K562 (cell line): ENCODE measurements at regions not wholly inside any gene's neighbourhood (a gene's known extent, or its start where the extent isn't known, plus 50 kb on each side); places are given as distances from the start of the nearest gene placed in this dataset.

Experiments used
- ATAC-seq: fragments of 200-7000 bp; cut with Tn5 transposase; 3 replicates; pipeline ENCODE4 v1.9.1; 2020; ENCODE audit warnings: moderate library complexity
- BruUV-seq: library from RNA; stranded (reverse); fragments of 400-500 nt; replicated peaks from 2 replicates; lab custom pipeline; 2021; lab: Mats Ljungman, UMichigan
- CTCF ChIA-PET: fragments of 300-600 bp; formaldehyde crosslinking; extraction: SDS; loops from one replicate; lab custom pipeline; 2021; ENCODE audit warnings: low intra/inter-chr PET ratio; lab: Yijun Ruan, JAX
- POLR2A ChIA-PET: fragments of 300-600, 350-650 bp; sonication (Branson Sonifier 250); formaldehyde crosslinking; extraction: SDS; loops from one replicate; lab custom pipeline; 2021; ENCODE audit warnings: antibody characterized with exemption, inconsistent platforms; lab: Yijun Ruan, JAX
- DNase-seq, 4 experiments: peaks; one replicate each; pipeline versions ENCODE4 v3.0.0 to v3.0.0-alpha.2; 2011 to 2018; ENCODE audit warnings: low spot score in 3 of 4, mixed read lengths in 3 of 4; ENCODE audit errors: extremely low read depth in 1 of 4
- FAIRE-seq: peaks from 2 replicates; lab custom pipeline; 2011; peaks lifted over from hg19 to GRCh38; lab: Jason Lieb, UNC
- H2AFZ ChIP-seq: 2 replicates; pipeline ENCODE4 v1.6.0; 2011; ENCODE audit warnings: low read depth, low read length, control low read depth, inconsistent platforms
- H3K27ac ChIP-seq: fragments of 200-600 bp; 3 replicates; pipeline ENCODE4 v1.8.0; 2011; ENCODE audit warnings: low read depth, mild to moderate bottlenecking, control low read depth, inconsistent platforms, low read length, moderate library complexity, mixed read lengths; ENCODE audit errors: extremely low read depth
- H3K27me3 ChIP-seq, 2 experiments: fragments of 300-600 bp in 1 of 2; 2 replicates in 1 of 2; 3 replicates in 1 of 2; pipeline versions ENCODE4 v1.6.0 to v1.8.0; 2011; ENCODE audit warnings: inconsistent platforms in 2 of 2, low read length in 2 of 2, mild to moderate bottlenecking in 1 of 2, mixed read lengths in 1 of 2, moderate library complexity in 1 of 2; ENCODE audit not compliant: control insufficient read depth in 2 of 2, insufficient read depth in 2 of 2
- H3K36me3 ChIP-seq: fragments of 300-600 bp; 3 replicates; pipeline ENCODE4 v1.8.0; 2011; ENCODE audit warnings: mild to moderate bottlenecking, low read length, inconsistent platforms; ENCODE audit not compliant: control insufficient read depth, insufficient read depth
- H3K4me1 ChIP-seq, 2 experiments: fragments of 200-600 bp in 1 of 2; replicated peaks in 1 of 2; 2 replicates in 1 of 2; 3 replicates in 1 of 2; pipeline versions ENCODE4 v1.5.1 to v1.8.0; 2011; ENCODE audit warnings: inconsistent platforms in 2 of 2, low read length in 2 of 2, mild to moderate bottlenecking in 1 of 2, mixed read lengths in 1 of 2, moderate library complexity in 1 of 2; ENCODE audit not compliant: control insufficient read depth in 2 of 2, insufficient read depth in 2 of 2
- H3K4me2 ChIP-seq: 2 replicates; pipeline ENCODE4 v1.6.1; 2011; ENCODE audit warnings: low read length, control low read depth, inconsistent platforms, mixed read lengths; ENCODE audit not compliant: insufficient read depth
- H3K4me3 ChIP-seq: fragments of 200-600 bp; sonication (generic), shearing (Covaris generic); 2 replicates; pipeline ENCODE4 v1.5.1; 2016; ENCODE audit warnings: control low read depth, inconsistent platforms
- H3K79me2 ChIP-seq: fragments of 200-600 bp; 3 replicates; pipeline ENCODE4 v1.8.0; 2011; ENCODE audit warnings: low read length, inconsistent platforms; ENCODE audit not compliant: control insufficient read depth, insufficient read depth
- H3K9ac ChIP-seq, 2 experiments: 2 replicates each; pipeline versions ENCODE4 v1.6.0 to v1.6.1; 2011; ENCODE audit warnings: low read depth in 2 of 2, low read length in 2 of 2, control low read depth in 1 of 2, inconsistent platforms in 1 of 2, mild to moderate bottlenecking in 1 of 2, mixed read lengths in 1 of 2; ENCODE audit not compliant: insufficient read depth in 1 of 2
- H3K9me1 ChIP-seq: one replicate; pipeline ENCODE4 v1.6.0; 2011; ENCODE audit warnings: inconsistent platforms, mild to moderate bottlenecking, low read length, moderate library complexity; ENCODE audit not compliant: control insufficient read depth, insufficient read depth
- H3K9me3 ChIP-seq: replicated peaks from 2 replicates; pipeline ENCODE4 v1.5.1; 2011; ENCODE audit warnings: low read depth, low read length, inconsistent platforms; ENCODE audit not compliant: control insufficient read depth, insufficient read depth
- H4K20me1 ChIP-seq: replicated peaks from 2 replicates; pipeline ENCODE4 v1.6.1; 2011; ENCODE audit warnings: low read length, inconsistent platforms, mixed read lengths; ENCODE audit not compliant: control insufficient read depth, insufficient read depth
- ATF6 ChIP-seq: sonication (generic); formaldehyde crosslinking; IDR thresholded peaks from 2 replicates; pipeline ENCODE4 v1.4.0; 2020; ENCODE audit warnings: mild to moderate bottlenecking, missing genetic modification reagents
- CXXC5 ChIP-seq: fragments of 250-450 bp; sonication (Bioruptor Pico); IDR thresholded peaks from 2 replicates; pipeline ENCODE4 v1.8.0; 2022; ENCODE audit warnings: inconsistent platforms, mild to moderate bottlenecking, moderate library complexity
- E2F6 ChIP-seq, 2 experiments: IDR thresholded peaks; 2 replicates each; pipeline ENCODE4 v1.6.1; 2011; ENCODE audit warnings: borderline replicate concordance in 1 of 2, control low read depth in 1 of 2, low read depth in 1 of 2, low read length in 1 of 2, mild to moderate bottlenecking in 1 of 2, mixed read lengths in 1 of 2, moderate library complexity in 1 of 2; ENCODE audit not compliant: insufficient read depth in 1 of 2, insufficient read length in 1 of 2, poor library complexity in 1 of 2, severe bottlenecking in 1 of 2; ENCODE audit errors: extremely low read depth in 1 of 2
- ELF4 ChIP-seq: fragments of 450-650 bp; formaldehyde crosslinking; IDR thresholded peaks from 2 replicates; pipeline ENCODE4 v1.4.0; 2022; ENCODE audit warnings: missing genetic modification characterization
- FOS ChIP-seq: IDR thresholded peaks from 3 replicates; pipeline ENCODE4 v1.6.1; 2011; ENCODE audit not compliant: insufficient read length; ENCODE audit errors: extremely low read depth
- HCFC1 ChIP-seq: IDR thresholded peaks from 2 replicates; pipeline ENCODE4 v1.6.1; 2012; ENCODE audit warnings: low read depth, low read length, improper control_type of control experiment
- HNRNPH1 ChIP-seq: fragments of 200-400 bp; formaldehyde crosslinking; optimal IDR thresholded peaks from 2 replicates; pipeline ENCODE3; 2017; ENCODE audit warnings: low read depth, mild to moderate bottlenecking, low read length, moderate library complexity
- NCOA4 ChIP-seq: fragments of 450-650 bp; IDR thresholded peaks from 2 replicates; pipeline ENCODE4 v1.6.1; 2018; ENCODE audit warnings: mild to moderate bottlenecking; ENCODE audit not compliant: partially characterized antibody
- PATZ1 ChIP-seq: fragments of 250-450 bp; sonication (Bioruptor Pico); IDR thresholded peaks from 2 replicates; pipeline ENCODE4 v1.5.0; 2020; ENCODE audit warnings: mild to moderate bottlenecking, borderline replicate concordance
- PCBP1 ChIP-seq: fragments of 200-400 bp; formaldehyde crosslinking; IDR thresholded peaks from 2 replicates; pipeline ENCODE4 v1.6.1; 2018; ENCODE audit warnings: mild to moderate bottlenecking, low read depth, low read length; ENCODE audit not compliant: poor library complexity, severe bottlenecking
- POU5F1 ChIP-seq: fragments of 150-350 bp; IDR thresholded peaks from 2 replicates; pipeline ENCODE4 v1.6.1; 2014; ENCODE audit warnings: borderline replicate concordance, low read length, low read depth, mild to moderate bottlenecking; ENCODE audit not compliant: partially characterized antibody
- SAFB ChIP-seq: fragments of 200-400 bp; formaldehyde crosslinking; IDR thresholded peaks from 2 replicates; pipeline ENCODE4 v1.6.1; 2017; ENCODE audit warnings: low read depth, low read length, borderline replicate concordance
- TRIM25 ChIP-seq: fragments of 450-650 bp; IDR thresholded peaks from 2 replicates; pipeline ENCODE4 v1.7.0; 2016; ENCODE audit warnings: borderline replicate concordance
- ZNF655 ChIP-seq: fragments of 250-450 bp; sonication (Bioruptor Pico); IDR thresholded peaks from 2 replicates; pipeline ENCODE4 v1.5.0; 2021
- WGBS: fragments of 100-300 bp; shearing (Covaris generic); methylation state at CpG from one replicate; pipeline ENCODE4 v1.1.6; 2016; ENCODE audit warnings: low coverage, mixed read lengths; ENCODE audit not compliant: insufficient coverage; ENCODE audit errors: missing lambda C conversion rate; 5-methylcytosine and 5-hydroxymethylcytosine counted together
- in situ Hi-C: fragments of 300-500 bp; cut with MboI; formaldehyde crosslinking; loops from 4 replicates; pipeline ENCODE4 v1.15.0; 2018; ENCODE audit warnings: inconsistent platforms, mixed read lengths
- intact Hi-C: fragments of 100-400 bp; cut with micrococcal nuclease; formaldehyde crosslinking; loops from 2 replicates; pipeline ENCODE4 v1.14.2; 2022

GRCh38 chr4:53682908-53683307 is 91.6 kb upstream of the LNX1 start:
- Histone ChIP-seq H3K27me3 (no peaks in the 10 kb centered on the region), H3K9me3 (no peaks in the 10 kb centered on the region), H3K9ac (no peak overlapping the region), H3K79me2 (no peaks in the 10 kb centered on the region), H3K4me1 (no peaks in the 10 kb centered on the region), H3K36me3 (no peaks in the 10 kb centered on the region), H4K20me1 (no peaks in the 10 kb centered on the region), H2AFZ (no peak overlapping the region), H3K9me1 (no peaks in the 10 kb centered on the region), H3K4me2 (no peak overlapping the region), H3K27ac (no peak overlapping the region), H3K4me3 (no peak overlapping the region)
- no TSS peak for BruUV-seq
- intact Hi-C loops = no loop called here
- ChIA-PET POLR2A (interaction anchor here (1.0 kb wide), 1 partner anchor 9 kb away, joined by 3 read pairs; no protein-coding TSS in a partner anchor), CTCF (no interaction called here)
- FAIRE-seq (no peak), DNase-seq (no peak), ATAC-seq (no peak)
- 0% methylated on average over 2 of the region's 2 CpGs for WGBS
- in situ Hi-C loops = no loop called here
- TF ChIP-seq ZNF655 (CRISPR knock-in tag) (no peak), SAFB (no peak), E2F6 (IDR thresholded peaks at IDR 0.05; ENCODE audit: borderline replicate concordance in 1 of 2, extremely low read depth in 1 of 2, insufficient read depth in 1 of 2, insufficient read length in 1 of 2, low read depth in 1 of 2, low read length in 1 of 2, poor library complexity in 1 of 2, severe bottlenecking in 1 of 2) (no peak), CXXC5 (CRISPR knock-in tag) (no peak), PCBP1 (no peak), POU5F1 (no peak), HCFC1 (no peak), FOS (no peak), PATZ1 (CRISPR knock-in tag) (no peak), NCOA4 (no peak), HNRNPH1 (no peak), ATF6 (CRISPR knock-in tag) (no peak), TRIM25 (no peak), ELF4 (no peak)
